Upper lobe of right lung (tissue), 1 donor: ENCODE measurements at regions not wholly inside any gene's neighbourhood (a gene's known extent, or its start where the extent isn't known, plus 50 kb on each side); places are given as distances from the start of the nearest gene placed in this dataset.

Source experiments
- ATAC-seq: fragments of 200-7000 bp; cut with Tn5 transposase; one replicate; pipeline ENCODE4 v1.9.1; 2020; ENCODE audit warnings: mild to moderate bottlenecking, moderate library complexity
- DNase-seq: peaks from one replicate; pipeline ENCODE4 v3.0.0-alpha.2; 2020
- H3K27ac ChIP-seq: fragments of 200-600 bp; one replicate; pipeline ENCODE4 v1.8.0; 2022
- H3K27me3 ChIP-seq: fragments of 200-600 bp; one replicate; pipeline ENCODE4 v1.8.0; 2022; ENCODE audit warnings: mild to moderate bottlenecking
- H3K36me3 ChIP-seq: fragments of 200-600 bp; one replicate; pipeline ENCODE4 v1.8.0; 2022
- H3K4me1 ChIP-seq: fragments of 200-600 bp; one replicate; pipeline ENCODE4 v1.8.0; 2022
- H3K4me3 ChIP-seq: fragments of 200-600 bp; one replicate; pipeline ENCODE4 v1.8.0; 2022; ENCODE audit warnings: mild to moderate bottlenecking
- H3K9me3 ChIP-seq: fragments of 200-600 bp; one replicate; pipeline ENCODE4 v1.8.0; 2022
- intact Hi-C: fragments of 100-400 bp; cut with DNase I; formaldehyde crosslinking; loops from one replicate; pipeline ENCODE4 v1.11.0; 2022
- TF ChIP-seq, protein P1 (sequence below): fragments of 200-600 bp; IDR thresholded peaks from one replicate; pipeline ENCODE4 v1.8.0; 2022; ENCODE audit warnings: antibody characterized with exemption
- donor health status: DM: no; HTN: yes; CAD: no; lungs with severe emphysema.

- no peak for ATAC-seq
- intact Hi-C loops: no loop called here
- Histone ChIP-seq H3K36me3 (no peaks in the 10 kb centered on the region), H3K27ac (no peak overlapping the region), H3K4me1 (no peaks in the 10 kb centered on the region), H3K4me3 (no peak overlapping the region), H3K27me3 (no peaks in the 10 kb centered on the region), H3K9me3 (no peaks in the 10 kb centered on the region)
- TF ChIP-seq, protein P1, sequence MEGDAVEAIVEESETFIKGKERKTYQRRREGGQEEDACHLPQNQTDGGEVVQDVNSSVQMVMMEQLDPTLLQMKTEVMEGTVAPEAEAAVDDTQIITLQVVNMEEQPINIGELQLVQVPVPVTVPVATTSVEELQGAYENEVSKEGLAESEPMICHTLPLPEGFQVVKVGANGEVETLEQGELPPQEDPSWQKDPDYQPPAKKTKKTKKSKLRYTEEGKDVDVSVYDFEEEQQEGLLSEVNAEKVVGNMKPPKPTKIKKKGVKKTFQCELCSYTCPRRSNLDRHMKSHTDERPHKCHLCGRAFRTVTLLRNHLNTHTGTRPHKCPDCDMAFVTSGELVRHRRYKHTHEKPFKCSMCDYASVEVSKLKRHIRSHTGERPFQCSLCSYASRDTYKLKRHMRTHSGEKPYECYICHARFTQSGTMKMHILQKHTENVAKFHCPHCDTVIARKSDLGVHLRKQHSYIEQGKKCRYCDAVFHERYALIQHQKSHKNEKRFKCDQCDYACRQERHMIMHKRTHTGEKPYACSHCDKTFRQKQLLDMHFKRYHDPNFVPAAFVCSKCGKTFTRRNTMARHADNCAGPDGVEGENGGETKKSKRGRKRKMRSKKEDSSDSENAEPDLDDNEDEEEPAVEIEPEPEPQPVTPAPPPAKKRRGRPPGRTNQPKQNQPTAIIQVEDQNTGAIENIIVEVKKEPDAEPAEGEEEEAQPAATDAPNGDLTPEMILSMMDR: no peak
- no peak for DNase-seq
Observed at GRCh38 chr6:134609716-134610261, 291.9 kb upstream of the SGK1 start.

DNA sequence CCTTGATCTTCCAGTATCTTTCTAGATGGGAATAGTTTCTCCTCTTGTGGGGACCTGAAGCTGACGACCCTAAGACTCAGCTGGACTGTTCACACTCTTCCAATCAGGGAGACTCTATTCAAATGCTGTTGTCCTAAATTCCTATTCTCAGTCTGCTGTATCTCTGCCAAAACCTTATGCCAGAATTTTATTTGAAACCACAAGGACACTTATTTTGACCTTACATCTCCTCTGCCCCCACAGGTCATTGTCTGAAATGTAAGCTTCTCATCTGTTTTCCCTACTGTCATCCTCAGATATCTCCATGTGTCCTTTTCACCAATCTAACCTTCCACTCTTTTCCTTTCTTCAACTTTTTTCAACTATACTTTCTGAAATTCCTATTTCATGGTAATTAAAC lies 289.5 kb upstream of the SGK1 start:
- no peak for DNase-seq

DNA sequence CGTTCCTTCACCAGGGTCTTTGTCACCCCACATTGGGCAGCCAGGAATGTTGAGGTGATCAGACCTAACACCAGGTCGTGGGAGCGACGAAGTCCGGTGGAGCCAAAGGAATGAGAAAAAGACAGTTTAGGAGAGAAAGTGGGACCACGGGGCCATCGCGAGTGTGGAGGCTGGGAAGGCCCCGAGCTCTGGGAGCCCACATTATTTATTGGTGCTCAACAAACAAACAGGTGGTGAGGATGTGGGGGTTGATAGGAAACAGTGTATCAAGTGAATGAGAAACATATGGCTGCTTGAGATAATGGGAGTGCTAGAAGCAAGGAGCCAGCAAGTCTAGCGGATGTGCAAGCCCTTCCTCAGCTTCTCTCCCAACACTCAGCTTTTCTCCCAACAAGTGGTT lies 287.1 kb upstream of the SGK1 start:
- Histone ChIP-seq H3K36me3 (no peaks in the 10 kb centered on the region), H3K27me3 (no peaks in the 10 kb centered on the region), H3K4me1 (no peaks in the 10 kb centered on the region), H3K27ac (no peak overlapping the region), H3K9me3 (no peaks in the 10 kb centered on the region), H3K4me3 (no peak overlapping the region)
- ATAC-seq (no peak), DNase-seq (no peak)
- intact Hi-C loops: no loop called here
- TF ChIP-seq, protein P1: no peak

More for the DNA sequence above, 289.5 kb upstream of the SGK1 start:
- no peaks in the 10 kb centered on the region for H3K9me3 ChIP-seq
- TF ChIP-seq, protein P1: no peak
- no peak overlapping the region for H3K4me3 ChIP-seq
- no peak overlapping the region for H3K27ac ChIP-seq
- H3K4me1 ChIP-seq: no peaks in the 10 kb centered on the region
- intact Hi-C loops: no loop called here
- H3K36me3 ChIP-seq: no peaks in the 10 kb centered on the region
- no peak for ATAC-seq
- H3K27me3 ChIP-seq: no peaks in the 10 kb centered on the region

DNA sequence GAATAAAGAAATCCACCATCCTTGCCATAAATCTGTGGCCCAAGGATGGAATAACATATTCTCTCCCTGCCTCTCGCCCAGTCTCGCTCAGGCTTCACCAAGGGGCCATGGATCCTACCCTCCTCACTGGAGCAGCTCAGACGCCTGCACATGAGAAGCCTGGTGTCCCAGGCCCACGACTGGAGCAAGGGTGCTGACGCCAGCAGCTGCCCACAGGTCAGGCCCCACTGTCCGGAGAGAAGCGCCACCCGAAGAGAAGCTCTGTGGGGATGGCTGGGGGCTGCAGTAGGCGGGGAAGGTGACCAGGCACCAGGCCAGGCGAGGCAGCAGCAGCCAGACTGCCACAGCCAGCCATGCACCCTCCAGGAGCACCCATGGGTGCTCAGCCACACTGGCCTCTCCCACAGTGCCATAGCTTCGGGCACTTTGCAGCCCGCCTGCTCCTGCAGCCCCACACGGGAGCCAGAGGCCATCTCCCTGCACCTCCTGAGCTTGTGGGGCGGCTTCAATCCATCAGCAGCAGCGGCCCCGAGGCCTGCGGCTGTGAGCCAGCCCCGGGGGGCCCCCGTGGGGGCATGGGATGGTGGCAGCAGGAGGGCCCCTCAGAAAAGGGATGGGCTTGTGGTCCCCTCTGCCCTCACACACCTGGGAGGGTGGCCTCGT lies 286.2 kb upstream of the SGK1 start:
- Histone ChIP-seq H3K27me3 (no peaks in the 10 kb centered on the region), H3K27ac (no peak overlapping the region), H3K4me3 (no peak overlapping the region), H3K9me3 (no peaks in the 10 kb centered on the region), H3K36me3 (no peaks in the 10 kb centered on the region), H3K4me1 (no peaks in the 10 kb centered on the region)
- ATAC-seq: peak; percentile 22
- intact Hi-C loops: no loop called here
- no peak for DNase-seq
- TF ChIP-seq, protein P1: no peak

DNA sequence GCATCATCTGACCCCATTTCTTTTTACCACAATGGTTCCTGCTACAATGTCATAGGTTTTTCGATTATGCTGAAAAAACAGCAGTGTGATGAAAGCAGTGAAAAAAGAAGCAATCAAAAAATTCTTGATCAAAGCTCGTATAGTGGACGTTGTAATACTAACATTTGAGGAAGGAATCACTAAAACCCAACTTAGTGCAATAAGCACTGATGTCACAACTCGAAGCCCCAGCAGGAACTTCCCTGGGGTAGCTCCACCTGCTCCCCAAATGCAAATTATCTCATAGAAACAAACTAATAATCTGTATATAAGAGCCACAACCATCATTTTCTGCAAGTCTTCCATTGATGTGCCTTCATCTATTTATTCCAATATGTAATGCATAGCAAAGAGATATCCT lies 285.6 kb upstream of the SGK1 start:
- ATAC-seq: peak; percentile 42
- Histone ChIP-seq H3K27me3 (no peaks in the 10 kb centered on the region), H3K36me3 (no peaks in the 10 kb centered on the region), H3K4me3 (no peak overlapping the region), H3K27ac (no peak overlapping the region), H3K9me3 (no peaks in the 10 kb centered on the region), H3K4me1 (no peaks in the 10 kb centered on the region)
- TF ChIP-seq, protein P1: no peak
- intact Hi-C loops: no loop called here
- no peak for DNase-seq

DNA sequence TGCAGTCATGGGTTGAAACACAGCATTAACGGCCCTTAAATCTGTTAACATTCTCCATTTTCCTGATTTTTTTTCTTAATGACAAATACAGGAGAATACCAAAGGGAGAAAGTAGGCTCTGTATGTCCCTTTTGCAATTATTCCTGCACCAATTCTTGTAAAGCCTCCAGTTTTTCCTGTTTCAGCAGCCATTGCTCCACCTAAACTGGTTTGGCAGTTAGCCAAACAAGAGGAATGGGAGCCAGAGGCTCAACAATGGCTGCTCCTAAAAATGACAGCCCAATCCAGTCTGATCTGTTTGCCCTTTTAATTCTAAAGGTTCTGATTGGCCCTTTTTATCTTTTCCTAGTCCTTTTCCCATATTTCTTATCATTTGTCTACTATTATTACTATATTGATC lies 284.2 kb upstream of the SGK1 start:
- Histone ChIP-seq H3K27me3 (no peaks in the 10 kb centered on the region), H3K27ac (no peak overlapping the region), H3K9me3 (no peaks in the 10 kb centered on the region), H3K4me3 (no peak overlapping the region), H3K4me1 (no peaks in the 10 kb centered on the region), H3K36me3 (no peaks in the 10 kb centered on the region)
- ATAC-seq: no peak
- DNase-seq: no peak
- intact Hi-C loops: no loop called here
- TF ChIP-seq, protein P1: no peak
